ENCODE measurements at regions not wholly inside any gene's neighbourhood (a gene's known extent, or its start where the extent isn't known, plus 50 kb on each side); places are given as distances from the start of the nearest gene placed in this dataset.

GRCh38 chr6:6837541-6838080, 249.1 kb downstream of the LY86 start:
- TF ChIP-seq FOXP2 (optimal IDR thresholded peaks at IDR 0.05; ENCODE audit: borderline replicate concordance, extremely low read depth, extremely low read length, insufficient read depth) (no peak), REST (IDR thresholded peaks at IDR 0.05; ENCODE audit: insufficient read depth in 1 of 2, low read depth in 2 of 2, low read length in 2 of 2) (no peak), POLR2AphosphoS5 (IDR thresholded peaks at IDR 0.05; ENCODE audit: low read depth, low read length) (no peak), SIN3A (IDR thresholded peaks at IDR 0.05; ENCODE audit: borderline replicate concordance, insufficient read depth, low read length) (no peak), TAF1 (IDR thresholded peaks at IDR 0.05; ENCODE audit: borderline replicate concordance, insufficient read depth, low read length) (no peak)

- TF ChIP-seq FOXP2 (optimal IDR thresholded peaks at IDR 0.05; ENCODE audit: borderline replicate concordance, extremely low read depth, extremely low read length, insufficient read depth) (no peak), REST (IDR thresholded peaks at IDR 0.05; ENCODE audit: insufficient read depth in 1 of 2, low read depth in 2 of 2, low read length in 2 of 2) (no peak), POLR2AphosphoS5 (IDR thresholded peaks at IDR 0.05; ENCODE audit: low read depth, low read length) (no peak), TAF1 (IDR thresholded peaks at IDR 0.05; ENCODE audit: borderline replicate concordance, insufficient read depth, low read length) (no peak), SIN3A (IDR thresholded peaks at IDR 0.05; ENCODE audit: borderline replicate concordance, insufficient read depth, low read length) (no peak)
Observed at GRCh38 chr6:6840831-6841291, 252.3 kb downstream of the LY86 start.

GRCh38 chr6:6841571-6841970, 253.1 kb downstream of the LY86 start:
- no peak for TF ChIP-seq REST (IDR thresholded peaks at IDR 0.05; ENCODE audit: insufficient read depth in 1 of 2, low read depth in 2 of 2, low read length in 2 of 2)
- no peak for TF ChIP-seq SIN3A (IDR thresholded peaks at IDR 0.05; ENCODE audit: borderline replicate concordance, insufficient read depth, low read length)
- no peak for TF ChIP-seq TAF1 (IDR thresholded peaks at IDR 0.05; ENCODE audit: borderline replicate concordance, insufficient read depth, low read length)
- TF ChIP-seq POLR2AphosphoS5 (IDR thresholded peaks at IDR 0.05; ENCODE audit: low read depth, low read length), result no peak
- TF ChIP-seq FOXP2 (optimal IDR thresholded peaks at IDR 0.05; ENCODE audit: borderline replicate concordance, extremely low read depth, extremely low read length, insufficient read depth), result no peak

GRCh38 chr6:6842291-6842690, 253.8 kb downstream of the LY86 start:
- TF ChIP-seq REST (IDR thresholded peaks at IDR 0.05; ENCODE audit: insufficient read depth in 1 of 2, low read depth in 2 of 2, low read length in 2 of 2), result no peak

GRCh38 chr6:6843057-6843627, 254.6 kb downstream of the LY86 start:
- TF ChIP-seq FOXP2 (optimal IDR thresholded peaks at IDR 0.05; ENCODE audit: borderline replicate concordance, extremely low read depth, extremely low read length, insufficient read depth) (no peak), POLR2AphosphoS5 (IDR thresholded peaks at IDR 0.05; ENCODE audit: low read depth, low read length) (no peak), TAF1 (IDR thresholded peaks at IDR 0.05; ENCODE audit: borderline replicate concordance, insufficient read depth, low read length) (no peak), SIN3A (IDR thresholded peaks at IDR 0.05; ENCODE audit: borderline replicate concordance, insufficient read depth, low read length) (no peak), REST (IDR thresholded peaks at IDR 0.05; ENCODE audit: insufficient read depth in 1 of 2, low read depth in 2 of 2, low read length in 2 of 2) (no peak)
